ENCODE measurements at regions not wholly inside any gene's neighbourhood (a gene's known extent, or its start where the extent isn't known, plus 50 kb on each side); places are given as distances from the start of the nearest gene placed in this dataset.

DNA sequence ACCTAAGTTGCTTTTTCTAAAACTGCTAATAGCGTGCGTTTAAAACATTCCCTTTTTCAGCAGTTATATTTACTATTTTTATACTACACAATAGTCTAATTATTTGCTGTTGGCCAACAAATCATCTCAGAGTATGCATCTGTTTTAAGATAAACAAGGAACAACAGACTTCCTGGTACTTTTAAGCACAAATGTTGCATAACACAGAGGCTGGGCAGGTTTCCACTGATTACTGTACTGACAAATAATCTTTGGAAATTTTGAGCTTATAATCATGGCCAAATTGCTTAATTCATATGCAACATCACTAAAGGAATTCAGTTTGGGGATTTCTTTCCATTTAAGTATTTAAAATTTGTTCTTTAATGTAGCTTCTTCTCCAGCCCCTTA is 737.4 kb upstream of the SALL3 start:
- peak; percentile 76 for DNase-seq
- H3K4me3 ChIP-seq: no peak overlapping the region
- peaks cover 0 to 20% (median 9%) of the 10 kb centered on the region in 3 donors for H3K27me3 ChIP-seq
- H3K27ac ChIP-seq: peak overlapping the region in 1 of 4 donors; percentile 2
- intact Hi-C loops (cut with DNase I): no loop called here
- H3K36me3 ChIP-seq: no peaks in the 10 kb centered on the region
- TF ChIP-seq EP300 (IDR thresholded peaks at IDR 0.05) (no peak), POLR2AphosphoS5 (IDR thresholded peaks at IDR 0.05) (peak in 3 of 4 donors; percentile 11 to 51 (median 16)), POLR2A (IDR thresholded peaks at IDR 0.05) (no peak)
- TF ChIP-seq, protein P1, sequence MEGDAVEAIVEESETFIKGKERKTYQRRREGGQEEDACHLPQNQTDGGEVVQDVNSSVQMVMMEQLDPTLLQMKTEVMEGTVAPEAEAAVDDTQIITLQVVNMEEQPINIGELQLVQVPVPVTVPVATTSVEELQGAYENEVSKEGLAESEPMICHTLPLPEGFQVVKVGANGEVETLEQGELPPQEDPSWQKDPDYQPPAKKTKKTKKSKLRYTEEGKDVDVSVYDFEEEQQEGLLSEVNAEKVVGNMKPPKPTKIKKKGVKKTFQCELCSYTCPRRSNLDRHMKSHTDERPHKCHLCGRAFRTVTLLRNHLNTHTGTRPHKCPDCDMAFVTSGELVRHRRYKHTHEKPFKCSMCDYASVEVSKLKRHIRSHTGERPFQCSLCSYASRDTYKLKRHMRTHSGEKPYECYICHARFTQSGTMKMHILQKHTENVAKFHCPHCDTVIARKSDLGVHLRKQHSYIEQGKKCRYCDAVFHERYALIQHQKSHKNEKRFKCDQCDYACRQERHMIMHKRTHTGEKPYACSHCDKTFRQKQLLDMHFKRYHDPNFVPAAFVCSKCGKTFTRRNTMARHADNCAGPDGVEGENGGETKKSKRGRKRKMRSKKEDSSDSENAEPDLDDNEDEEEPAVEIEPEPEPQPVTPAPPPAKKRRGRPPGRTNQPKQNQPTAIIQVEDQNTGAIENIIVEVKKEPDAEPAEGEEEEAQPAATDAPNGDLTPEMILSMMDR (IDR thresholded peaks at IDR 0.05): no peak
- peaks cover 0 to 5% (median 0%) of the 10 kb centered on the region in 4 donors for H3K4me1 ChIP-seq
- peaks cover 0 to 5% (median 0%) of the 10 kb centered on the region in 4 donors for H3K9me3 ChIP-seq
- WGBS, 2 donors: 37 to 39% methylated on average over 2 of the region's 2 CpGs

DNA sequence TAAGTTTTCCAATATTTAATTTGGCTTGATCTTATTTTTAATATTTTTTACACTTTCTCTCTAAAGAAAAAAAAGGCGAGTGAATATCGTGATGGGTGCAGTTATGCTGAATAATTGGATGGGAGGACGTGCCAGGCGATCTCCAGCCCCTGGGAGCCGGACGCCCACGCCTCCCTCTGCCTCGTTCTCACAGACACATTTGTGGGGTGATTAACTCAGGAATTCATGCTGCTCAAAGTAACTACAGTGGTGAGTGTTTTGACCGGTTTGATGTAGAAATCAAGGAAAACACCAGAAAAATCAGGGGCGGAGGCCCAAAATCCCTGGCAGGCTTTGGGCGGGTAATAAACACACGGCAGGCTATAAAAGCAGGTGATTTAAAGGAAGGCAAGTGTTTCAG is 736.8 kb upstream of the SALL3 start:
- no peak for TF ChIP-seq POLR2A (IDR thresholded peaks at IDR 0.05)
- TF ChIP-seq, protein P1 (IDR thresholded peaks at IDR 0.05): no peak
- TF ChIP-seq POLR2AphosphoS5 (IDR thresholded peaks at IDR 0.05): no peak
- no peak for TF ChIP-seq EP300 (IDR thresholded peaks at IDR 0.05)
- no peak overlapping the region for H3K4me3 ChIP-seq
- 41 to 61% methylated on average over 12 of the region's 12 CpGs for WGBS, 2 donors
- peaks cover 0 to 24% (median 9%) of the 10 kb centered on the region in 3 donors for H3K27me3 ChIP-seq
- peaks cover 0 to 3% (median 0%) of the 10 kb centered on the region in 4 donors for H3K9me3 ChIP-seq
- no peak for DNase-seq
- H3K27ac ChIP-seq: peak overlapping the region in 1 of 4 donors; percentile 2
- intact Hi-C loops (cut with DNase I): no loop called here
- no peaks in the 10 kb centered on the region for H3K36me3 ChIP-seq
- H3K4me1 ChIP-seq: peaks cover 0 to 5% (median 0%) of the 10 kb centered on the region in 4 donors

DNA sequence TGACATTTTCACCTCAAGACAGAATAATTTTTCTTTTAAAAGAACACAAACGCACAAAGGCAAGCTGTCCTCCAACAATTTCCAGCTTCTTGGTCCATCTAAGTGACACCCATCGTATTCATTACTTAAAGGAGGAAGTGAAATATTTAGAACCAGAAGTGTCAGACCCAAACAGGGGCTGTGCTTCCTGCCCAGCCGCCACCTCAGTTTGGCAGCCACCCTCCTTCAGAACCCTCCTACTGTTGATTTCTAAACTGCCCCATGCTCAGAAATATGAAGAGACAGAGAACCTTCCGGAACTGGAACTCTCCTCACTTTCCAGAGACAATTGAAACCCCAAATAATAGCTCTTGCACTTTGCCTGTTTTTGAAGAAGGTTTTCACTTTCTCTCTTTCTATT is 734.8 kb upstream of the SALL3 start:
- Histone ChIP-seq H3K27ac (no peak overlapping the region), H3K27me3 (peaks cover 0 to 34% (median 9%) of the 10 kb centered on the region in 3 donors), H3K36me3 (no peaks in the 10 kb centered on the region), H3K4me1 (peaks cover 0 to 5% (median 0%) of the 10 kb centered on the region in 4 donors), H3K4me3 (no peak overlapping the region), H3K9me3 (no peaks in the 10 kb centered on the region)
- 58 to 67% methylated on average over 4 of the region's 4 CpGs for WGBS, 2 donors
- DNase-seq: no peak
- intact Hi-C loops (cut with DNase I): no loop called here
- TF ChIP-seq EP300 (IDR thresholded peaks at IDR 0.05) (no peak), POLR2AphosphoS5 (IDR thresholded peaks at IDR 0.05) (no peak), POLR2A (IDR thresholded peaks at IDR 0.05) (no peak)
- TF ChIP-seq, protein P1 (IDR thresholded peaks at IDR 0.05): no peak

DNA sequence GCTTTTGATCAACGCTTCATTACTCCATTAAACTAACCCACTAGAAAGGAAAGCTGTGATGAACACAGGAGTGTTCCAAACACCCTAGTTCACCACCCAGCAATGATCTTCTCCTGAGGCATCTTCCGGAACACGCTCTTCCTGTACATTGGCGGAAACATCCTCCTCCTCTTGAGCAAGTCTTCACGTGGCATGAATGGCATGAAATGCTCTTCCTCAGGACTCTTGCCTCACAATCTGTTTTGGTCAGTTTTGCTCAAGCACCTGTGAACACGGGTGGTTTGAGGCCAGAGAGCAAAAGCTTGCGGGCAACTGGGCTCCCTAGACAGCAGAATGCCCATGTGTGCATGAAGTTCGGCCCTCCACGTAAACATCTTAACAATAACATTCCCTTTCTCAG is 734.2 kb upstream of the SALL3 start:
- Histone ChIP-seq H3K36me3 (no peaks in the 10 kb centered on the region), H3K4me1 (peaks cover 0 to 5% (median 0%) of the 10 kb centered on the region in 4 donors), H3K27ac (no peak overlapping the region), H3K4me3 (no peak overlapping the region), H3K9me3 (no peaks in the 10 kb centered on the region), H3K27me3 (peaks cover 0 to 34% (median 9%) of the 10 kb centered on the region in 3 donors)
- intact Hi-C loops (cut with DNase I): no loop called here
- TF ChIP-seq, protein P1 (IDR thresholded peaks at IDR 0.05): no peak
- no peak for TF ChIP-seq POLR2A (IDR thresholded peaks at IDR 0.05)
- DNase-seq: no peak
- 84 to 93% methylated on average over 9 of the region's 9 CpGs for WGBS, 2 donors

DNA sequence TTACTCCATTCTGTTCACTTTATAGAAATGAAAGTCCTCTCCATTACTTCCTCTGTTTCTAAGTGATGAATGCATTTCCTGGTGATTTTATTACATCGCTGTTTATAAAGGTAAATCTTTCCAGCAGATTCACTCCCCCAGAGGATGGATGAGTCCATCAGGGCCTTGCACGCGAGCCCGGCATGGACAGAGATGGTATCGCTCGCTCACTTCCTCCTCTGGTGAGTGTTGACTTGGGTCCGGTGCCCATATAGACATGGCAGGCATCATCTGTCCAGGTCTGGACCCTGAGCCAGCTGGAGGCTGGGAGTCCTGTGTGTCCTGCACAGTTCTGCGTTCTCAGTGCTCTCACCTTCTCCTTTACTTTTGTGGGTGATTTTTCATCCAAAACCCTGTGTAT is 733.6 kb upstream of the SALL3 start:
- TF ChIP-seq POLR2AphosphoS5 (IDR thresholded peaks at IDR 0.05) (no peak), POLR2A (IDR thresholded peaks at IDR 0.05) (no peak), EP300 (IDR thresholded peaks at IDR 0.05) (no peak)
- TF ChIP-seq, protein P1 (IDR thresholded peaks at IDR 0.05): no peak
- no peaks in the 10 kb centered on the region for H3K9me3 ChIP-seq
- H3K27ac ChIP-seq: no peak overlapping the region
- no peaks in the 10 kb centered on the region for H3K36me3 ChIP-seq
- H3K27me3 ChIP-seq: peaks cover 0 to 34% (median 9%) of the 10 kb centered on the region in 3 donors
- no peak for DNase-seq
- 86 to 91% methylated on average over 8 of the region's 8 CpGs for WGBS, 2 donors
- intact Hi-C loops (cut with DNase I): no loop called here
- peaks cover 0 to 5% (median 0%) of the 10 kb centered on the region in 4 donors for H3K4me1 ChIP-seq
- no peak overlapping the region for H3K4me3 ChIP-seq

Data from sigmoid colon (tissue), 6 donors.